UCSD-AML1 (cell line): ENCODE measurements at regions not wholly inside any gene's neighbourhood (a gene's known extent, or its start where the extent isn't known, plus 50 kb on each side); places are given as distances from the start of the nearest gene placed in this dataset.
"Not testable (repeated sequence)": the region's sequence is repeated elsewhere in the genome, so short reads cannot be mapped to it uniquely, and the experiment has no call there.

Experiments used
- DNase-seq: peaks from one replicate; lab custom pipeline; 2025; ENCODE audit not compliant: unreplicated experiment; lab: John Stamatoyannopoulos, UW

- no peak for DNase-seq
These were observed 451.6 kb downstream of the TRHDE start for GRCh38 chr12:72723732-72724131.

- DNase-seq: no peak
These were observed 457.4 kb downstream of the TRHDE start for GRCh38 chr12:72729451-72730010.

DNA sequence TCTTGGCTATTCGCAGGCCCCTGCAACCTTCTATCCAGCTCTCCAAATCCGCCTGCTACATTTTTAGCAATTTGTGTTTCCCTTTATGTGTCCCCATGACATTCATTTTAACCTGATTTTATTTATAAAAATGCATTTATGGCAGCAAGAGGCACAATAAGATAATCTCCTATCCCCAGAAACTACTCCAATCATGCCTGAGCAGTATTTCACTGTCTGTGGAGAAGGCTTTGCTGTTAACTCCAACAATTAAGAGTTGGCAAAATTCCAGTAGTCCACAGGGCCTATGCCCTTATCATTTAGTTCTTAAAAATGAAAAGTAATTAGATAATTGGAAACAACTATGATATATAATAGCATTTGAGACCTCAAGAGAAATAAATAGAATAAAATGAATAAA is 462.4 kb downstream of the TRHDE start:
- DNase-seq: no peak

GRCh38 chr12:72738811-72739210 is 466.6 kb downstream of the TRHDE start:
- no peak for DNase-seq

DNA sequence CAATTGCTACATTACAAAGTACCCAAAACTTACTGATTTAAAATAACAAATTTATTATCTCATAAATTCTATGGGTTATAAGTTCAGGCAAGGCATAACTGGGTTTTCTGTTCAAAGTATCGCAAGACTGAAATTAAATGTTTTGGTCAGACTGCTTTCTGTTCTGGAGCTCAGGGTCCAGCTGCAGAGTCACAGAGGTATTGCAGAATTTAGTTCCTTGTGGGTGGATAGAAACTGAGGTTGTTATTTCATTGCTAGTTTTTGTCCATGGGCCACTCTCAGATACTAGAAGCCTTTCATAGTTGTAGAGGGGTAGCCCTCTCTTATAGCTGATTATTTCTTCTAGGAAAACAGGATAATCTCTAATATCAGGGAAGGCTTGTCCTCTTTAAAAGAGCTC is 467.9 kb downstream of the TRHDE start:
- DNase-seq: no peak

- no peak for DNase-seq
These were observed 470.4 kb downstream of the TRHDE start for GRCh38 chr12:72742568-72742967.

DNA sequence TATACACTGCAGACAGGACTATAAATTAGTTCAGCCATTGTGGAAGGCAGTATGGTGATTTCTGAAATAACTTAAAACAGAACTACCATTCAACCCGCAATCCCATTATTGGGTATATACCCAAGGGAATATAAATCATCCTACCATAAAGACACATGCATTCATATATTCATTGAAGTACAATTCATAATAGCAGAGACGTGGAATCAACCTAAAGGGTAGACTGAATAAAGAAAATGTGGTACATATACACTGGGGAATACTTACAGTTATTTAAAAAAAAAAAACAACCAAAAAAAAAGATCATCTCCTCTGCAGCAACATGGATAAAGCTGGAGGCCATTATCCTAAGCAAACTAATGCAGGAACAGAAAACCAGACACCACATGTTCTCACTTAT is 473.9 kb downstream of the TRHDE start:
- no peak for DNase-seq

DNA sequence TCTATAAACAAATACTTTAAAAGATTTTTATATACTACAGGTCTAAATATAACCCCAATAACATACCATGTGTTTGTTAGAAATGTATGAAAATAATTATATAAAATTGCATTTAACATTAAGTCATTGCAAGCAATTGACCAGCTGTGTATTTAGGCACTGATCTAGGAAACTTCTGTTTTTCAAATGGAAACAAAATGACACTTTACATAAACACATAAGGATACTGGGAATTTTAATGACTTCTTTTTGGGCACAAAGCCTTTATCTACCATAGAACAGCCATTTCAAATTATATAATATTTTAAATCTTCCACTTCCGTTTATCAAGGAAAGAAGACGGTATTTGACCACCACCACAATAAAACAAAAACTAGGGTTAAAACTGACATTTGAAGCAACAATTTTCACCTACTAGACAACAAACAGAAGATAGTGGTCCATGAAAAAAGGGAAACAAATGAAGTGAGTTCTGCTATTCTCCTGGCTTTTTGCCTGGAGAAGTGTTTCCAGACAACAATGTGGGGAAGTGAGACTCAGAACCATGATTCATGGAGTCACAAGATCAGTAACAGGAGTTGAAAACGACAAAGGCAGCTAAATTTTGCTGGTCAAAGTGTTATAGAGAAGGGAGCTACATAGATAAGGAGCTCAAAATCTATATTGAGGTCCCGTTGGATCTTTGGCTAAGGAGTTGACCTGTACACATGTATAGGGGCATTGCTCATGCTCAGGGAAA is 475.1 kb downstream of the TRHDE start:
- DNase-seq: no peak

- DNase-seq: no peak
These were observed 476.8 kb downstream of the TRHDE start for GRCh38 chr12:72748971-72749370.

DNA sequence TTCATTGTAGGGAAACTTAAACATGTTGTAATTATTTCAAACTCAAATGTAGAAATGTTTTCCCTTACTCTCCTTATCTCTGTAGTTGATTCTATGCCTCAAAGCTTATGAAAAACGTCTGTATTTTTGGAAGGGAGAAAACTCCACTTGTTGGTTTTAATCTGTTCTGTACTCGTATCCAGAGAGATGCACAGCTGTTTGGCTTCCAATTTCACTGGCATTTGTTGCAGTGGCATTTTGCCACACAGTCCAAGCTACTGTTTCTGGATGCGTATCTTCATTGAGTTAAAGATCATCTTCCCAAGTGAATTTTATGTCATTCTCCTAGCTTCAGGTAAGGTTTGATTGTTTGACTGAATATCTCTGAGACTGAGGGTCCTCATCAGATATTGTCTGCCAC is 481.4 kb downstream of the TRHDE start:
- no peak for DNase-seq

- DNase-seq: not testable (repeated sequence)
These were observed 481.9 kb downstream of the TRHDE start for GRCh38 chr12:72754026-72754425.

GRCh38 chr12:72766517-72766916 is 494.3 kb downstream of the TRHDE start:
- DNase-seq: no peak

GRCh38 chr12:72774023-72774422 is 501.9 kb downstream of the TRHDE start:
- DNase-seq: no peak

DNA sequence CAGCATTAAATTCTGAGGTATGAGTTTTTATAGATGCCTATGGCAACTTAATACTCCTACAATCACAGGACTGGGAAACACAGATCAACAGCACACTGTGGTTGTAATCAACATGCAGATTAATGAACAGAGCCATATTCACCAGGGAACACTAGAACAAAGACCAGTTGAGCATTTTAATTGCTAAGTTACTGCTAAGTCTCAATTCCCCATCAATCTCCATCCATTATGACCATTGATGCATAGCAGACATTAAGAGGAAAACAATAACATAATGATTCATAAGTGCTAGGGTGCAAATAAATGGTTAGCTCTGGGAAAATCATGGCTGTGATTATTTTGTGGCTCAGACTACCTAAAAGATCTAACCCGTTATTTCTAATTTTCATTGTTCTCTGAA is 505.6 kb downstream of the TRHDE start:
- no peak for DNase-seq

GRCh38 chr12:72790273-72790672 is 518.1 kb downstream of the TRHDE start:
- no peak for DNase-seq

DNA sequence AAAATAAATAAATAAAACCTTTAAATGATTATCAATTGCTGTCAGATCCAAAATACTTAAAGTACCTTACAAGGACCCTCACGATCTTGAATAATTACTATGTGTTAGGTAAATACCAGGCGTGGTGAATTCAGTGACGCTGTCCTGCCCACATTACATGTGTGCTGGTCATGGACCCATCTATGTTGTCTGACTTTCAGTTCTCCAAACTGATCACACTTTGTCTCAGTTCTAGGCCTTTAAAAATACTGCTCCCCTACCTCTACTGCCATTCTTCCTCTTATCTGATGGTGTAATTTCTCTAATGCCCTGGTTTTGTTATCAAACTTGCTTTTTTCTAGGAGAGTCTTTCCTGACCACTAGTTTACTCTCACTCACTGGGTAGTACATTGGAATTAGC is 520.7 kb downstream of the TRHDE start:
- no peak for DNase-seq

DNA sequence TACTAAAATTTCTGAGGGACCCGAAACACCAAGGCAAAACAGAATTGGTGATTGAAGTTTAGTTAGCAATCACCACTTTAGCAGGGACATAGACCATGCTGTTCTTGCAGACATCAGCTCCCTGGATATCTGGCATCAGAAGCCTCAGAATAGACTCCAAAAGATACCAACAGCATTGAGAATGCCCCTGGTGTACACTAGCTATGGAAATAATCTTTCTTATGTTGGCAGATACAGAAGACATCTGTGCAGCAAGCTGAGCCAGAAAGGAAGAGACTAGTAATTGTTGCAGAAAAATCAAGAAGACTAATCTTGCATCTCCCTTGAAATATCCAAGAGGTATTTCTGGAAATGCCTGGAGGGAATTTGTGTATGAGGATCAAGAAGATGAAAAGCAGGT is 521.6 kb downstream of the TRHDE start:
- DNase-seq: no peak

DNA sequence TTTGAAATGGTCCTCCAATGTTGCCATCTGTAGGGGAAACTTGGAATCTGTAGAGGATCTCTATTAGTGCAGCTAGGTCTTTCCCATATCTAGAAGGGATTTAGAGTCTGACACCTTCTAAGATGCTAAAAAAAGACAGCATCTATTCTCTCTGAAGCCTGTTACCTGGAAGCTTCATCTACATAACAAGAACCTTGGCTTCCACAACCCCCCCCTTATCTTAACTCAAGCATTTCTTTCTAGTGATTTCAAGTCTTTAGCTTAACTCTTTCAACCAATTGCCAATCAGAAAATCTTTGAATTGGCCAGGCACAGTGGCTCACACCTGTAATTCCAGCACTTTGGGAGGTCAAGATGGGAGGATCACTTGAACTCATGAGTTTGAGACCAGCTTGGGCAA is 543.3 kb downstream of the TRHDE start:
- DNase-seq: no peak

DNA sequence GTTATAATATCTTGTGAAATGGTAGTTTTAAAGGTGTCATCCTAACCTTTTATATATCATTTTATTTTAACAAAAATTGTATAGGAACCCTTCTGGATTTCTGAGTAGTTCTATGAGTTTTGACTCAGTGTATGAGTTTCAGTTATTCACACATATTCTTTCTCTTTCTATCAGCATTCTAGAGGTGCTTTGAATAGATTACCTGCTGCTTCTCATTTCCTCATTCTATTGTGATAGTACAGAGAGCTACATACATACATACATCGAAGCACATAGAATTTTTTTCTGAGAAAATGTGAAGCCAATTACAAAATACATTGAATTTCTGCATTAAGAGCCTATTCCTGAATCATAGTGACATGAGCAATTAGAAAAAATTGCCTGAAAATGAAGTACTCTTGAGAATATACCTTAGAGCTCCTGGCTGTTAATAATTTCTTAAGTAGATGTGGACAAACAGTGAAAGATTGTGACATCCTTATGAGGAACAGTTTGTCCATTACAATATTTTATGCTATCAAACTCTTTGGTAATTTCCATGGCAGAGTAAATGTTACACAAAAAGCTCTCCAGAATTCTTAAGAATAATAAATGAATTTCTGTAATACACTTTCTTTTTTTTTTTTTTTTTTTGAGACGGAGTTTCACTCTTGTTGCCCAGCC is 556.6 kb downstream of the TRHDE start:
- DNase-seq: no peak

- DNase-seq: no peak
These were observed 557.7 kb downstream of the TRHDE start for GRCh38 chr12:72829838-72830237.

GRCh38 chr12:72832024-72832423 is 559.9 kb downstream of the TRHDE start:
- no peak for DNase-seq

DNA sequence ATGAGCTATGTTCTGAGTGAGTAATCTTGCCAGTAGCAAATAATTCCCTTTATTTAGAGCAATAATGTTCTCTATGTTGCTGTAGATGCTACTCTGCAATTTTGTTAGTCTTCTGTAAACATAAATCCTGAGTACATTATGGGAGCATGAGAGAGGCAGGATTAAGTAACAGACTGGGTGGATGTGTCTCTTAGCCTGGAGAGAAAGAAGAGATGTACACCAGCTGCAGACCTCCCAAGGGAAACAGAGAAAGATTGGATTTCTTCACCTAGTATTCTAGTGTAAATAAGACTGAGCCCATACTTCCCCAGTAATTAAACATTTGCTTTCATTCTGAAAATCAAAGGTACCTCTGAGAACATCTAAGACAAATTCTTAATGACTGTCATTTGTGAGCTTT is 564.0 kb downstream of the TRHDE start:
- no peak for DNase-seq

GRCh38 chr12:72839696-72840095 is 567.5 kb downstream of the TRHDE start:
- no peak for DNase-seq
